GM21576 (cell line): ENCODE measurements at regions not wholly inside any gene's neighbourhood (a gene's known extent, or its start where the extent isn't known, plus 50 kb on each side); places are given as distances from the start of the nearest gene placed in this dataset.
"Not testable (repeated sequence)": the region's sequence is repeated elsewhere in the genome, so short reads cannot be mapped to it uniquely, and the experiment has no call there.

Experiments used
- ATAC-seq: cut with Tn5 transposase; IDR thresholded peaks from one replicate; pipeline ENCODE4 v1.9.1; 2021; ENCODE audit warnings: mild to moderate bottlenecking, moderate library complexity; ENCODE audit not compliant: unreplicated experiment

DNA sequence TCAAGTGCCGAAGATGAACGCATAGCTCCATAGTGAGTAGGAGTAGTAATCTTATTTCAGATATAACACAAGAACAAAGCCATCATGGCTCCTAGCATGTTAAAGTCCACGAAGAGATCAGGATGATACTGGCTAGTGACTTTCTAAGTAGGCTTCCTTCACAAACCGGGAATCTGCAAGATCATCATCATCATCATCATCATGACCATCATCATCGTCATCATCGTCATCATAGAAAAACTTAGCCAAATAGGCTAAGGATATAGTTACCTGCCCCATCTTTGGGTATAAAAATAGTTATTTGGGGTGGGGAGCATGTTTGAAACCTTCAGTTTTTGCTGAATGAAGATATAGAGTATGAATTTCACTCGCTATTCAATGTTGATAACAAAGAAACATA lies 57.9 kb downstream of the PYDC2 start:
- no peak for ATAC-seq

DNA sequence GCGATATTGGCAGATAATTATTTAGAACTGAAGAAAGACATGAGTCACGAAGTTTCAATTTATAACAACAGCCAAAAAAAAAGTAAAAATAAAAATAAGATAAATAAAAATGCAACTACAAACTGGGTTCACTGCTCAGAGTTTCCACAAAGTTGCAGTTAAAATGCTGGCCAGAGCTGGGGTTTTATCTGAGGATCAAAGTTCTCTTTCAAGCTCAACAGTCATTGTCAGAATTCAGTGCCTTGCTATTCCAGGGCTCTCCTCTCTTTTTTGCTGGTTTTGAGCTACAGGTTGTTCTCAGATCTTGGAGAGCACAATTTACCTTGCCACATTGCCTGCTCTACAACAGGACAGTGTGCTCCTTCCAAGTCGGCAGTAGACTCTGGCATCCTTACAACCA lies 60.1 kb downstream of the PYDC2 start:
- ATAC-seq, result no peak

DNA sequence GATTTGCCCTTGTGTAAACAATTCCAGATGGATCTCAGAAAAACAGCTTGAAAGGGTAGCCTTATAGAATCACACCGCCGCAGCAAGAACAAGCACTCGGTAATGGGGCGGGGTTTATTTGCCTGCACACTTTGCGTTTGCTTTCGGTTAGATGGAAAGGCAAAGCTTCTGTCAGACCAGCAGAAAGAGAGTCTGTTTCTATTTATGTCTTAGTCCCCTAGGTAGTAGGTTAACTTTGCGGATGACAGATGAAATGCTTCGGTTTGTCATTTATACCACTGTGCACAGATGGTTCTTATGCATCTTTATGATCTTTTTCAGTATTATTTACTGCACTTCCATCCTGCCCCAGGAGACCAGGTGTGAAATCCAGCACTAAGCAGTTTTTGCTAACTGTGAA lies 62.2 kb downstream of the PYDC2 start:
- no peak for ATAC-seq

DNA sequence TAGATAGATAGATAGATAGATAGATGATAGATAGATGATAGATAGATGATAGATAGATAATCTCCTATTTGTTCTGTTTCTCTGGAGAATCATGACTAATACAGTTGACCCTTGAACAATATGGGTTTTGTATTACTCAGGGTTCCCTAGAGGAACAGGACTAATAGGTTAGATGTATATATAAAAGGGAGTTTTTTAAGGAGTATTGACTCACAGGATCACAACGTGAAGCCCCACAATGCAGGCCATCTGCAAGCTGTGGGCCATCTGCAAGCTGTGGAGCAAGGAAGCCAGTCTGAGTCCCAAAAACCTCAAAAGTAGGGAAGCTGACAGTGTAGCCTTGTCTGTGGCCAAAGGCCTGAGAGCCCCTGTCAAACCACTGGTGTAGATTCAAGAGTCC lies 67.6 kb downstream of the PYDC2 start:
- no peak for ATAC-seq

DNA sequence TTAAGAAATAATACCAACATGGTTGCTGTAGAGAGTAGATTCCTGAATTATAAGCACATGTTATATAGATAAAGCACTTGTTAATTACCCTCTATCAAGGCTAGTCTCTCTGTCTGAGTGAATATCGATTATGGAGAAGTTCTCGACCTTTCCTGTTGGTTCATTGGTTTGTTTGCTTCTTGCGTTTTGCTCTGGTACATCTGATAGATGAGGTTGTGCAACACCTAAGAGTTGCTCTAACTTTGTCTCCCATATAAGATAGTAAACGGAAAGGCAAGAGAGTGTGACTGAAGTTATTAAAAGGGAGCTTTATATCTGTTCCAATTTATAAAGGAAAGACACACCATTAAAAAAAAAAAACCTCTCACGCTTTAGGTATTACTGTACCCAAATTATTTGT lies 69.0 kb downstream of the PYDC2 start:
- no peak for ATAC-seq

DNA sequence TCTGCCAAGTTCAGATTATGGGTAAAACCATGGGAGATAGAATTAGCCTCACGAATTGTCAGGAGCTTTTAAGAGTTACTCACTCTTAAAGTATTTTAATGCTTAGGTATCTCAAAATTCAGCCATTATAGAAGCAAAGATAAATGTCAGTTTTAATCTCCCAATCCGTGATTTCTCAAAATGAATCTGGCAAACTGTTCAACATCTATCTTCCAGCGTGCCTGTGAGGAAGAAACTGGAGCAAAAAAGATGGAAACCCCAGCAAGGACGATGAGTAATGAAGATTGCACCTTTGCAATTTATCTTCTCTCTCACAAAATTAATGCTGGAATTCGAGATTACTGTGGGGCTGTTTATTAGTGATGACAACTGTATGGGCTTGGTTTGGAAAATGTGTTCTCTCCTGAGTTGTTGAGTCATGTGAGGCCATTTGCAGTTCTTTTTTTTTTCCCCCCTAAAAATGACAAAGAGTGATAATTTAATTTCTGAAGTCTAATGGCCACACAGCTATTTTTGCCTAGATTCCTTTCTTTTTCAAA lies 70.5 kb downstream of the PYDC2 start:
- ATAC-seq, result no peak

DNA sequence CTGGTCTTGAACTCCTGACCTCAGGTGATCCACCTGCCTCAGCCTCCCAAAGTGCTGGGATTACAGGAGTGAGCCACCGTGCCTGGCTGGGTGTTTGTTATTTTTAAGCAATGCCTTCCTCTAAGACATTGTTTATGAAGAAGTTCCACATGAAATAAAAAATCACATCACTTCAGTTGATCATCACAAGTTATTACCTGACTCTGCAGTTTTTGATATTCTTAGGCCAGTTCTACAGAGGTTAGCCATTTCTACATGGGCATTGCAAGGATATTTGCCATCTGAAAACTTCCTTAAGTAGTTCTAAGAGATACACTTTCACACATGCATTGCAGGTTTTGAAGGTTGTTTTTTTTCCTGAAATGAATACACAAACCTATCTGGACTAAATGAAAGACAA lies 82.1 kb downstream of the PYDC2 start:
- ATAC-seq, result no peak

DNA sequence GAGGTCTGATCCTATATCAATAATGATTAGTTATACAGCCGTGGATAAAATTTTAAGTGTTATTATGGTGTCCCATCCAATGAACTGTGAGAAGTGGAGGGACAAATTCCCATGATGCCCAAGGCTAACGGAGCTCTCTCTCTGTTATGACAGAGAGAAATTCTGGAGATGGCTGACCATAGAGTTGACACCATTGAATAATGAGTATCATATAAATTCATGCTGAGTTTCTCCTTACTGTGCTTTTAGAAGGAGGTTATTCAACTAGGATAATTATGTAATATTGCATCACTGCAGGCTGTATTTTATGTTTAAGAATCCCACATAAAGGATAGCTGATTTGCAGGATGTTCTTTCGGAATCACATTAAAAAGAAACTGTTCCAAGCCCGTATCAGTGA lies 82.9 kb downstream of the PYDC2 start:
- no peak for ATAC-seq

DNA sequence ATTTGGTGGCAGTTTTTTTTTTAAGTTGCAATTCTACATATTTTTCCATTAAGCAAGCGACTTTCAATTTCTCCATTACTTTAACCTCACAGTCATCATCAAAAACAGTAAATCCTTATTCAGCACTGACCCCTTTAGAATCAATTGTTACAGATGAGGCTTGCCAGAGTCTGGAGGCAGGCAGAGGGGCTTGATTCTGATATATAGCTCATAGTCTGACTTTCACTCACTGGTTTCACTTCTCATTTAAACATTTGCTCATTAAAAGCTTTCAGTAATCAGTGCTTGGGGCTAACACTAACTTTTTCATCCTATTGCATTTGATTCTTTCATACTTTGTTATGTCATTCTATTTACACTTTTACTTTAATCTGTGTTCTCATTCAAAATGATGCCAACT lies 88.4 kb downstream of the PYDC2 start:
- no peak for ATAC-seq

DNA sequence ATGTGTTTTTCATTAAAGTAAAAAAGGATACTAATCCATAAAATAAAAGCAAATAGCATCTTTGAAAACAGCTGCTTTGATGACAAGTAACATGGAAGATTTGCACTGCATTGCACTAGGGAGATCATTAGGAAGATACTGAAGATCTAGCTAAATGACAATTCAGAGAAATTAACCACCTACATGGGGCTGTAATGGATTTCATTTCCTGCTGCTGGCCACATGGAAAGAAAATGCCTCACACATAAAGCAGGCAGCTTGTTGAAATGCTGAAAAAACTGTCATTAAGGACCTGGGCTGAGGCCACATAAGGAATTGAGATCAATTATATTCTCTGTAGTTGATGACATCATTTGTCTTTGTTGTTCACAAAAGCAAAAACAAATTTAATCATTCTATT lies 94.1 kb downstream of the PYDC2 start:
- ATAC-seq, result no peak

DNA sequence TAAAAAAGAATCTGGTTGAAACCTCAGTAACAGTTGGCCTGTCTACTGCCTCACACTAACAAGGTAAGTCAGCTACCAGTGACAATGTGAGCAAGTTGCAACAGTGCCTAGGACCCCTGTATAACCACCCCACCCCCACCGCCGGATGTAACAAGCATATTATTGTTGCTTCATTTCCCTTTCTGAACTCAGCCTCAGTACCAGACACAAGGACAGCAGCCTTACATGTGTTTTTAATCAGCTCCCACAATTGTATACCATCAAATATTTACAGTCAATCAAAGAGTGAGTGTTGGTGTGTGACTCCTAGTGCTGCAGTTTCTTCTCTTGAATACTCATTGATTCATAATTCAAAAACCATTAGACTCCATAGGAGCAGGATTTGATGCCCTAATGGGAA lies 96.4 kb downstream of the PYDC2 start:
- ATAC-seq, result no peak

DNA sequence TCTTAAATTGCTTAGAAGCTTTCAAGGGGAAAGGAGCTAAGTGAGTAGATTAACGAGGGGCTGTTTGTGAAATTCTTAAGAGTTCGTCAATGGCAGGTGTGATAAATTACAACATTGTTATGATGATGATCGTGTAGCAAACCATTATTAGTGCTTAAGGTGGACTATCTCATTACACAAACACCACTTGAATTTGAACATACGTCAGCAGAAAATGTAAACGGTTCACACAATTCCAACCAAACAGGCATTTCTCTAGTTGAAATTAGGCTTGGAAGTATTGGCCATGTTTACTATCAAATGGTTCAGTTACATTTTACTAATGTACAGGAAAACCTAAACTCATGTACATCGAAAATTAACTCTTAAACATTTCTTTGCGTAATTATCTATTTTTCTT lies 102.8 kb downstream of the PYDC2 start:
- ATAC-seq, result no peak

DNA sequence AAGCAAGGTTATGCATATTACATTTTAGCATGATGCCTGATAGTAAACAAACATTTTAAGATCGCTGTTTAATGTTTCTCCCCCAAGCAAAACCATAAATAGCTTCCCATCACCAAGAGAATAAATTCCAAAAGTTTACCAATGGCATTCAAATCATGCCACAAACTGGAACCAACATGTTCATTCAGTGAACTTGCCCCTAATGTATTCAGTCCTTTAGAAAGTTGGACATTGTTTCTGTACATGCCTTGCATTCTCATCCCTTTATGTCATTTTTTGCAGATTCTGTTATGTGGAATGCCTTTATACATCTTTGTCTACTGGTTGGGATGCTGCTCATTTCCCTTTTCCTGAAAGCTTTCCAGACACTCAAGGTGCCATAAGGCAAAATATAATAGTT lies 105.5 kb downstream of the PYDC2 start:
- ATAC-seq, result no peak

DNA sequence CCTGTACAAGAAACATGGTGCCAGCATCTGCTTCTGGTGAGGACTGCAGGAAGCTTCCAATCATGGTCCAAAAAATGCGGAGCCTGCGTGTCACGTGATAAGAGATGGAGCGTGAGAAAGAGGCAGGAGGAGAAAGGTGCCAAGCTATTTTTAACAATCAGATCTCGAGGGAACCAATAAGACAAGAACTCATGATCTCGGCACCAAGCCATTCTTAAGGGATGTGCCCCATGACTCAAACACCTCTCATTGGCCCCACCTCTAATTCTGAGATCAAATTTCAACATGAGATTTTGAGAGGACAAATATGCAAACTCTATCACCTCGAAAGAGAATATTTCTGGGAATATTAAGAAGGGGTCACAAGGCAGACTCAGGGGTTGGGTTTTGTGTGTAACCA lies 107.2 kb downstream of the PYDC2 start:
- ATAC-seq, result no peak

DNA sequence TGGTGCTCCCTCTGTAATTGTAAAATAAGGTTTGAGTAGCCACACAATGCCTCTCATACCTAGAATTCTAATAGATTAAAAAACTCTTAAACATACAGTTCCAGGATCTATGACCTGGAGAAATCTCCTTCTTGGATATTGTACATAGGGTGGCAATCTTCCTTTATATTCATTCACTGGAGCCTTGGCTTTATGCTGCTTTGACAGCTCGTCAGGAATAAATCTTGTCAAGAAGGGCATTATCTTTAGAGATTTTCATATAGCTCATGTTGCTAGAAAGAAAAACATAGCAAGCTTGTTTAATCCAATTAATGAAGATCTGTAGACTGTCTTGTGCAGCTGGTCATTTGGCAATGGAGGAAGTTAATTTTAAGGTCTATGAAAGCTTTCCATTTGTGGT lies 131.1 kb downstream of the PYDC2 start:
- ATAC-seq, result no peak

DNA sequence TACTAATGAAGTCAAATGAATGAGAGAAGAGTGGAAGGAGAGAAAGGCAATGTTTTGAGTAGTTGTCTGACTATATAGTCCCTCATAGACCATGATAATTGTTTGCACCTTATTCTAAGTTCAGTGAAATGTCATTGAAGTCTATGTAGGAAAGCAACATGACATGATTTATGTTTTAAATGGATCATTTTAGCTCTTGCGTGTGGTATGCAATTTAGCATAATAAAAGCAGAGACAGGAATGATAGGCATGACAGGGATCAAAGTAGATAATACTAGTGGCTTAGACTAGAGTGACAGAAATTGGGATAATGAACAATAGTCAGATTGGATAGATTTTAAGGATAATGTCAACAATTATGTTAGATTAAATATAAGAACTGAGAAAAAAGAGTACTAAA lies 132.5 kb downstream of the PYDC2 start:
- ATAC-seq, result no peak

DNA sequence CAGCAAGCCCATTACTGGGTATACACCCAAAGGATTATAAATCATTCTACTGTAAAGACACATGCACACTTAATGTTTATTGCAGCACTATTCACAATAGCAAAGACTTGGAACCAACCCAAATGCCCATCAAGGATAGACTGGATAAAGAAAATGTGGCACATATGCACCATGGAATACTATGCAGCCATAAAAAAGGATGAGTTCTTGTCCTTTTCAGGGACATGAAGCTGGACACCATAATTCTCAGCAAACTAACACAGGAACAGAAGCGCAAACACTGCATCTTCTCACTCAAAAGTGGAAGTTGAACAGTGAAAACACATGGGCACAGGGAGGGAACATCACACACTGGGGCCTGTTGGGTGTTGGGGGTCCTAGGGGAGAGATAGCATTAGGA lies 154.5 kb downstream of the PYDC2 start:
- ATAC-seq, result not testable (repeated sequence)

DNA sequence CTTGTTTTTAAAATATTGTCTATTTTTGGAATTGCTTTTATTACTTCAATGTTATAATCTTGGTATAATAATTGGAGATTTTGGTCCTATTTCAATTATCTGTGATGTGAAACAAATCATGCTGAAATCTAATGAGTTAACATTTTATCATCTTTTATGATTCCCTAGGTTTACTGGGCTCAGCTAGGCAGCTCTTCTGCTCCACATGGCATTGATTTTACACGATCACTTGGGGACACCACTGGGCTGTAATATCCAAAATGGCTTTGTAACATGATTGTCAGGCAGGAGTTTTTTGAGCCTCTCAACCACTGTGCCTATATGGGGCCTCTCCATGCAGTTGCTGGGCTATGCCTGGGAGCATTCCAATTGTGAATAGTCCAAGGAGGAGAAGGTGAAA lies 163.3 kb downstream of the PYDC2 start:
- ATAC-seq, result no peak

DNA sequence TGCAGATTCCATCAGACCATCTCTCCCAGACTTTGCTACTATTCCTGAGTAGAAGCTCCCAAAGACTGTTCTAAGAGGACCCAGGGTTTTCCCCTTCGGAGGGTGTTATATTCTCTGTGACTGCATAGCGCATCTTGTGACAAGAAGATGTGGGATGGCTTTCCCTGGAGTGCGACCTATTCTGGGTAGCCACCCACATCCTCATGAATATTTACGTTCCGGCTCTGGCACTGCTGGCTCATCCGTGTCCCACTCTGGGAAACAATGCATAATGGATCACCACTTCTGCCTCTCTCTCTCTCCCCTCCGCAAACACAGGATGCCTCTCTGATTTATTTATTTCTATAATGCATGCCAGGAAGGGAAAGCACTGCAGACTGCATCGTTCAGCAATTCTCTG lies 166.1 kb downstream of the PYDC2 start:
- no peak for ATAC-seq

DNA sequence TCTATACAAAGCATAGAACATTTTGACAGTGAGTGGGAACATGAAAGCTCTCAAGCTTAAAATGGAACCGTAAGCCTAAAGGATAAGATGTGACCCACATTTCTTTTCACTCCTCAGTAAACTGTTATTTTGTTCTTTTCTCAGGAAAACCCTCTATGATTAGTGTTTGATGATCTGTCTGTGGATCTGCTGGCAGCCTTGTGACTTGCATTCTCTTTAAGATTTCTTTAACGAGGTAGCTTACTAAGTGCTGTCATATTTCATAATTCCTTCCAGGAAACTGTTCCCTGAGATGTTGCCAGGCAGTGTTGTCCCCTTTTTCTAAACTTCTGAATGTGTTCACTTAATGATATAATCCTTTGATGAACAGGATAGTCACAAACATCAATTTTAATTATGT lies 167.6 kb downstream of the PYDC2 start:
- no peak for ATAC-seq

DNA sequence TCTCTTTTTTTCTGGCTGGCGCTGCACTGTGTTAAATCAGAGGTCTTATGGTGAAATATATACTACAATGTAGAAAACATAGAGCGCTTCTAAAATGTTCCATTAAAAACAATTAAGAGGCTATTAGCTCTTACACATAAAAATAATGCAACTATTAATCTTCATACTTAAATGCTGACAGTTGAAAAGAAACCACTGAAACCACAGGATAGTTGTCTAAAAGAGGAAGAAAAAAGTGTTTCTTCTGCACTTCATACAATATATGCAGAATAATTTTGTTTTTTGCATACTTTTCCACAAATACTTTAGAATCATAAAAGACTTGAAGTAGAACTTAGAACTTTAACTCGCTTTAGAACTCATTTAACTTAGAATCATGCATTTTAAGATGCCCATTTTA lies 170.5 kb downstream of the PYDC2 start:
- no peak for ATAC-seq

DNA sequence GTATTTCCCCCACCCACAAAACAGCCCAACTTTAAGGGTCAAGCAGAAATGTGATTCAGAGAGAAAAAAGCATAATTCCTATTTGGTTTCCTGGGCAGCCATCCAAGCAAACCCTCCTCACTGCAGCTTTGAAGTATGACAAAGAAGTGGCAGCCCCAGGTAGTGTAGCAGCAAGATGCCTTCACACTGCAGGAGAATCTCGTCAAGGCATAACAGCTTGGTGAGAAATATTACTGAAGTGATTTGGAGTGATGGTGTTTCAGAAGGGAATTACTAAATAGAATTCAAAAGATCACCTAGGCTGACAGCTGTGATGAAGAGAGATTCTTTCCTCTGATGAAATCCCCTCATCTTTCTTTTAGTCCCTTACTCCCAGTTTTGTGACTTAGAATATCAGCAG lies 173.9 kb downstream of the PYDC2 start:
- ATAC-seq, result no peak

DNA sequence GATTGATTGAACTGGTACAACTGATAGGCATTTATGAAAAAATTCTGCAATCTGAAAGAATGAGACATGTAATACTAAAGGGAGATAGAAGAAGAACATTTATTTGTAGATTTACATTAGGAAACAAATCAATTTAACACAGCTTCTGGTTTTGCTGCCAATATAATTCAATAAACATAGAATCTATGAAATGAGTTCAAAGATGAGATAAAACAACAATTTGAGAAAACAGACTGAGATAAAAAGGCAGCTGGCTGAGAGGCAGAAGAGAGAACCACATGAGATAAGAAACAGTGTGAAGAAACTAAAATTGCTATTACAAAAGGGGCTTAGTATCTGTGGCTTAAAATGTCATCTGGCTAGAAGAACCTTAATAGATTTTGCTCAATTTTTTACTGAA lies 176.6 kb downstream of the PYDC2 start:
- no peak for ATAC-seq

DNA sequence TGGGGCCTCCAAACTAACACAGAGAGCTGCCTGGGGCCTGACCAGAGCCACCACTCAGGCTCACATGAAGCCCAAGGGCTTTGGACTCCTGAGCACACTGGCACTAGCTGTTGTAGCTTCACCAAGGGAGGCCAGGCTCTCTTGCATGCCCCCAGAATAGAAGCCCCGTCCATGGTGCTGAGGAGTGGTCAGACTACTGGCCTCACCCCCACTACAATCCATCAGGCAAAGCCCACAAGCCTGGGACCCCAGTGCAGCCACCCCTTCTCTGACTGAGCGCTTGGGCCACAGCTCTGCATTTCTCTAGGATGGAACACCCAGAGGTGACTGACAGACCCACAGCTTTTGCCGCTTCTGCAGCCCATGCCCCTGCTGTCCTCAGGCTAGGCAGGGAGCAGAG lies 180.8 kb downstream of the PYDC2 start:
- no peak for ATAC-seq
